ENCODE measurements at regions not wholly inside any gene's neighbourhood (a gene's known extent, or its start where the extent isn't known, plus 50 kb on each side); places are given as distances from the start of the nearest gene placed in this dataset.

DNA sequence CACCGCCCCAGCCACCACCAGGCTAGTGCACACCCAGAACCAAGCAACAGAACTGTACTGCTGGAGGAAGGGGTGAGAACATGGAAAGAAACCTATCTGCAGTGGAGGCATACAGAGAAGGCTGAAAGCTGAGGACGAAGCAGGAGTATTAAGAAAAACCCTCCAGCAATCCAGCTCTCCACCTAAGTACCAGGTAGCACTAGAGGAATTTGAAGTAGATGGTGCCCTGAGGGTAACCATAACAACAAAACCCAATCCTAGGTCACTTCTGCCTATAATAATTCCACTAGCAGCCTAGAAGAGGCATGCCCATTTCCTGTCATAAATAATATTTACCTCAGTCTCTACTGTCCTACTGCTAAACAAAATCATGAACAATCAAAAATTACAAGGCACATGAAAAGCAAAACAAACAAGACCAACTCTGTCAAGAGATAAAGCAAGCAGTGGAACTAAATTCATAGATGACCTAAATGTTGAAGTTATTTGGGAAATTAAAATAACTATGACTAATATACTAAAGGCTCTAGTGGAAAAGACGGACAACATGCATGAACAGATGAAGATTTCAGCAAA, 51.1 kb downstream of the HYCC1 start:
- no peak for DNase-seq

DNA sequence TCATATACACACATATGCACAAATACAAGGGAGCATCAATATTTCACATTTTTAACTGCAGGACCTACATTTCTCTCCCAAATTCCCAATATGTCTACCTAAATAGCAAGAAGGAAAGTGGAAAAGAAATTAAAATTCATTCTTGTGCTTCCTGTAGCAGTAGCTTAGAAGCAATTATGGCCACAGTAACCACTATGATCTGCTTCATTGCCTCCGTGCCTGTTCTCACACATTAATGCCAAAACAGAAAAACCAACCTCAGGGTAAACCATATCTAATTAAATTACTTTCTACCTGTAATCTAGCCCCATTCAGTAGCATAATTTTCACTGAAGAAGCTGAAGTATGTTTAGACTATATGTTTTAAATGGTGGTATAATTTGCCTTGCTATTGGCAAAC, 55.2 kb downstream of the HYCC1 start:
- no peak for DNase-seq

DNA sequence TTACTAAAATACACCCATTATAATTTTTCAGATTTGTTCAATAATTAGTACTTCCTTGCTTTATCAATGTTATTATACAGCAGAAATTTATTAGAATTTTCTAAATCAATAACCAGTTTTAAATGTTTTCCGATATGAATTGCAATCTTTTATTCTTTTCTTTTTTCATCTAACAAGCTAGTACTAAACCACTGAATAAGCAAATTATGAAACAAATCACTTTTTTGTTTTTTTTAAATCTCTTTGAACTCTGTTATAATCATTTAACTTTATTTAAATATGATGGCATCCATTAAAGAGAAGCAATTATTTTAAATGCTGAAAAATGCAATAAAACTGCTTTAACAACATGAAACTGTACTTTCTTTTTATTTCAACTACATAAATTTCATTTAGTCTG, 59.7 kb downstream of the HYCC1 start:
- no peak for DNase-seq

DNA sequence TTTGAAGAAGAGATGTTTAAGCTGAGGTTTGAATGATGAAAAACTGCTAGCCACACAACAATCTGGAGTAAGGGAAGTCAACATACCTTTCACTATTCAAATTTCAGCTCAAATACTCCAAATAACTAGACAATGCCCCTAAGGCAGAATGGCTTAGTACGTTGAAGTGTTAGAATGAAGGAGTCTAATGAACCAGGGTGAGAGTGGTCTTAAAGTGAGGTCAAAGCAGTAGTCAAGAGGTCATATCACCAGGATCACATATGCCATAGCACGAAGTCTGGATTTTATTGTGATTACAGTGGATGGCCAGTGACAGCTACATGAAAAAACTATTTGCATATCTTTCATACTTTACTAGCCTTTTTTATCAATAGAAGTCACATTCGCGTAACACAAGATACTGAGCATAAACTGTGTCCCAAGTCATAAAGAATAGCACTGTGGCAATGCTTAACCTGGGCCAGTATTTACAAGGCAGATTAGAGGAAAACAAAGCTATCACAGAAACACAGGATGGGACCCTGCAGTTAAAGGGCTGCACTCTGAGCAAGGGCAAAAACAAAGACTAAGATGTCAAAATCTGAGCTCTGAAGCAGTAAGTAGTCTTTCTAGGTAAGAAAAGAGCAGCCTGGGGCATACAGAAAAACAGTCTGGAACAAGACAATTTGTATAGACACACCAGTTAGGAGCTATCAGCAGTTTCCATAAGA, 61.5 kb downstream of the HYCC1 start:
- DNase-seq: no peak

DNA sequence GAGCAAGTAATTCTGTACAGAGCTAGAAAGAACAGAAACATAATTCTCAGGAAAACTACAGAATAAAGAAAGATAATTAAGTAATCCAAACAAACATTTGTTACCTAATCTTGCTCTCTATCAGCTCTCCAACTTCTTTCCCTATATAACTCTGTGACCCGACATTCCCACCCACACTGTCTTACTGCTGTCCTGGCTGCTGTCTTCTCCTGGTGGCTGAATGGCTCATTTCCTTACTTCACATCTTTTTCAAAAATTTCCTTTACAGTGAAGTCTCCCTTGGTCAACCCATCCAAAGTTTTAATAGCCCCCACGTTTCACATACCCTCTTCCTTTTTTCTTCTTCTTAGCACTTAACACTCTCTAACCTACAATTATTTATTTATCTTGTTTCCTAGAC, 64.0 kb downstream of the HYCC1 start:
- DNase-seq: no peak

DNA sequence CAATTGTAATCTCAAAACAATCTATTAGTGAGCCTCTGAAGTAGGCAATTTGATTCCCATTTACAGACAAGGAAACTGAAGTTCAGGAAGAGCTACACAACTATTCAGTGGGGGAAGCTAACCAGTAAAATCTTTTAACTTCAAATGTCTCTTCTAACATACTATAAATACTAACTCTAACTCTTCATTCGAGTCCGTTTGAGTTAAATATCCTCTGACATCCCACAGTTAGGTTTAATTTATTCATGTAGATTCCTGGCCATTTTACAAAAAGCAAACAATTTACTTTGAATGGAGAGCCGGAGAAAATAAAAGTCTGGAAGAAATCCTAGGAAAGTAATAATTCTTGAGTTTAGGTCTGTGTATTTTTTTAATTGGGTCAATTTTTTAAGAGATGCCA, 64.7 kb downstream of the HYCC1 start:
- no peak for DNase-seq

DNA sequence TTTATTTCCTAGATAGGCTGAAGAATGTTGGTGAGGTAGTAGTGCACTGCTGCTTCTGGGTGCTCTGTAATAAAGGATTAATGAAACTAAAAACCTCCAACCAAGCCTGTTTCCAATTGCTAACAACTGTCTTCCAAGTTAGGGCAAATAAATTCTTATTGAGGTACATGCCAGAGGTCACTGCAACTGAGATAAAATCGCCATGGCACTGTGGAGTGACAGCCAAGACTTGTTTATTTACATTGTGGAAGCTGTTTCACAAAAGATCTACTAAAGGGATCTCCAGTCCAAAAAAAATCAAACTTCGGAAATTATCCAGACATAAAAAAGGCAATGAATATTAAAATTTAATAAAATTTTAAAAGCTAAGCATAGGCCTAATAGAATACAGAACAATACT, 65.2 kb downstream of the HYCC1 start:
- no peak for DNase-seq

DNA sequence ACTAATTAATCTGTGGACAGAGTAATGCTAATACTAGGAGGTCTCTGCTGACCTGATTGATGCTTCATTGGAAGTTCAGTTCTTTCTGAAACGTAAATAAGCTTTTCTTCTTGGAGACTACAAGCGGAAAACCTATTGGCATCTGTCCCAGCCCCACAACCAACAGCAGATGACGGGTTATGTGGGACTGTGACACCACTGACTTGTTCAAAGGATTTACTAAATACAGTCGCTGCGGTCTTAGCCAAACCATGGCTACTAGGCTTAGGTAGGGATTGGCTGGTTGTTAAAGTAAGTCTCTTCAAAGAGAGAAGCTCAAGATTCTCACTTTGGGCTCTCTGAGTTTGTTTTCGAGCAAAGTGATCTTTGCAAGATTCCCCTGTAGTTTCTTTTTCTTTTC, 68.3 kb downstream of the HYCC1 start:
- no peak for DNase-seq

DNA sequence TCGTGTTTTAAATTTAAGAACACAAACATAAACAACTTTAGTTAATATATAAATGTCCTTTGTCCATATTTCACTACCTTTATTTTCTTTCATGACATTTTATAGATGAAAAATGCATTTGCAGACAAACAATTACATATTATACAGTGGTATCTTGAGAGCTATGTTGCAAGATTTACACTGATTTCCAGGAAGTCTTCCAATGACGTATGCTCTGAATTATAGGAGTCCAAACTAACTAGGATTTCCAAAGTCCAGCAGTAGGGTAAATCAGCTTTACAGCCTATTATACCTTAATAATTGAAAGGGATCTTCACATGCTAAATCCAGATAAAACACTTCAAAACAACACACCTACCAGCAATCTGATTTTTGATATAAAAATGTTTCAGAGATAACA, 69.4 kb downstream of the HYCC1 start:
- no peak for DNase-seq

DNA sequence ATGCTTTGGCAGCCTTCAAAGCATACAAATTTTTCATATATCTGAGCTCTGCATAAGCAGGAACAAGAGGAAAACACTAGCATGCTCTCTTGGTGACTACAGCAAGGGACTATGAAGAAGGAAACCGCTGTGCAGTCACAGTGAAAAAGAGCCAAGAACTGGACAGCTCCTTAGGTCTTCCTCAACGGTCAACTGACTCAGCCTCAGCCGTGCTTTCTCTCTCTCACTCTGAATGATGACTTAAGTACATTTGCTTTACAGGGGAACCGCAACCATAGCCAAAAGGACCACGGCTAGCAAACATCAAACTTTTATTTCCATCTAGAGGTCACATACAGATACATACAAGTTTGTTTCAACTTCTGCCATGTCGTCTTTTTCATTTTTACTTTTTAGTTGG, 69.9 kb downstream of the HYCC1 start:
- DNase-seq: no peak

DNA sequence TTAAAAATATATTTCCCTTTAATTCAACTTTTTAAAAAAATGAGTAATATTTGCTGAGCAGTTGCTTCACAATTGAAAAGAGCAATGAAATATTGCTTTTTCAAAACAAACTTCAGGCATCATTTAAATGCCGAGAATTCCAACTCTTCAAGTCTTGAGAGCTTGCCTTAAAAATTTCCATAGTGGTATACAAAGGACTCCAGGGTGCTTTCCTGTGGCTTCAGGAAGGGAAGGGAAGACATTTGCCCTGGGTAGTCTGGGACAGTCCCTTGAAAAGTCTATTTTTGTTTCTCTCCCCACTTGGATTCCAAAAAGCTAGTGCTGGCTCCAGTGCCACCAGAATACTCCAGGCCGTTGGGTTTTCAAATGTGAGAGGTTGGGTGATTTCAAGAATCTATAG, 71.7 kb downstream of the HYCC1 start:
- no peak for DNase-seq

DNA sequence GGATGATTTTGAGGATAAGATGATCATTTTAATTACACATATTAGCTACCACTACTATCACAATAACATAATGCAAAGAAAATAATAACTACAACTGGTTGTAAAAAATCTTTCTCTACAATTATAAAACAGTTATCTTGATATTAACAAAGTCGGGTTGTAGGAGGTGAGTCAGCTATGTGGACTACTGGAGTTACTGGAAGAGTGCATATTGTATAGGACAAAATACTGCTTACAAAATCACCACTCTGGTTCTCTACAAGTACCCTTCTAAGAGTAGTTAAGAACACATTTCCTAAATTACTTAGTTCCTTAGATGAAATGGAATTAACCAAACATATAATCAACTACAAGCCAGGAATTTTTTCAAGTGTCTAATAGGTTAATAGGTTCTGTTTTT, 74.1 kb downstream of the HYCC1 start:
- DNase-seq: no peak

DNA sequence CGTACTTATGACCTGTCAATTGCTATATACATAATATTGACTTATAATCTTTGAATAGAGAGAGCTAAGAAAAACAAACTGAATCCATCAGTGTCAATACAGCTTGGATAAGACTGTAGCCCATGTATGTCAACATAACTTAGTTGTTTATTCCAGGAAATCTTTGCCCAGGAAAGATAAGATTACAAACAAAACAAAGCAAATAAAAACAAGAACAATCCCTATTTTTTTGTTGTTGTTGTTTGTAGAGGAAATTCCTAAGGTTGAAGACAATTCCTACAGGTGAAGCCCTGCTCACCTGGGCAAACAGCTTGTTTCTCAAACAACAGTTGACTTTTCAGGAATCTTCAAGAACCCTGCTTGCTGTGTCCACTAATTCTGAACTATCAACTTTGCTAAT, 76.0 kb downstream of the HYCC1 start:
- no peak for DNase-seq

DNA sequence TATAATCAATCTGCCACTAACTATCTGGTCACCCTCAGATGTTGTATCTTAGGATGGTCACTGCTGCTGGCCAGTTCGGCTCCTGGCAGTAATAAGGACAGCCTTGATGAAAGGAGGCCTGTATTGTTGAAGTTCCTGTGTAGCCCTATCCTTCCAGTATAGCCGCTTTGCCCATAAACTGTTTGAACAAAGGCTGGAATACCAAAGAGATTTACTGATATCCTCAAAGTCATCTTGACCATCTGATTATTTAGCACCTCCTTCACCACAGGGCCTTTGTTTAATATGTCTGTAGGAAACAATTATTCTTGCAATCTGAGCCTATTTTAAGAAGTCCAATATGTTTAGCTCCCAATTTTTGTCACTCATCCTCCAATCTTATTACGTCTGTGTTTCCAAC, 77.7 kb downstream of the HYCC1 start:
- no peak for DNase-seq

DNA sequence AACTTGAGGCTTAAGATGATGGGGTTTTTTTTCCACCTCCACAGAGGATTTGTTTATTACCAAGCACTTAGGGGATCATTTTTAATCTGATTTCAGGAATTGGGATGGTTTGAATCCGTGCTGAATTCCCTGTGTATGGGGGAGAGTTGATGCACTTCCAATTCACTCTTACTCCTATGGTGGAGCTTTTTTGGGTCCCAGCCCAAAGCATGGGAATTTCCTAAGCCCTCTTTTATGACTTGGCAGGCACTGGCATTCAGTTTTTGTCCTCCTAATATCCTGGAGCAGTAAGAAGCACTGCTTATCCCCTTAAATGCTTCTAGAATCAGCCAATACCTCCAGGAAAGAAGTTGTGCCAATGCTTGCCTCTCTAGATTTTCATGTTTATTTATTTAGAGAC, 78.7 kb downstream of the HYCC1 start:
- no peak for DNase-seq

DNA sequence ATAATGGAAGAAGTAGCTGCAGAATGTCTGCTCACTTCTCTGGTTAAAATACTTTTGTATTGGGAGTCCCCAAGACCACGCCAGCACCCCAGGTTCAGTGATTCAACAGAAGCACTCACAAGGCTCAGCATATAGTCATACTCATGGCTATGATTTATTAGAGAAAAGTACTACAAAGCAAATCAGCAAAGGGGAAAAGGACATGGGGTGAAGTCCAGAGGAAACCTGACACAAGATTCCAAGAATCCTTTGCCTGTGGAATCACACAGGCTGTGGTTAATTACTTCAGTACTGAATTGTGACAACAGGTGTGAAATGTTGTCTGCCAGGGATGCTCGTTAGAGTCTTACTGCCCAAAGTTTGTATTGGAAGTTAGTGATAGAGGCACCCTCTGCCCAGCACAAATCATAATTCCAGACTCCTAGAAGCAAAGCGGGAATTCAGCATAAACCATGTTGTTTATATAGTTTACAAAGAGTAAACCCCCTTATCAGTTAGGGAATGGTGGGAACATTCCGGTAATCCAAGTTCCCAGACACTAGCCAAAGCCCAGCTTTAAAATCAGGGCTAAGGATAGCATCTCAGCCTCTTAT, 79.4 kb downstream of the HYCC1 start:
- no peak for DNase-seq

DNA sequence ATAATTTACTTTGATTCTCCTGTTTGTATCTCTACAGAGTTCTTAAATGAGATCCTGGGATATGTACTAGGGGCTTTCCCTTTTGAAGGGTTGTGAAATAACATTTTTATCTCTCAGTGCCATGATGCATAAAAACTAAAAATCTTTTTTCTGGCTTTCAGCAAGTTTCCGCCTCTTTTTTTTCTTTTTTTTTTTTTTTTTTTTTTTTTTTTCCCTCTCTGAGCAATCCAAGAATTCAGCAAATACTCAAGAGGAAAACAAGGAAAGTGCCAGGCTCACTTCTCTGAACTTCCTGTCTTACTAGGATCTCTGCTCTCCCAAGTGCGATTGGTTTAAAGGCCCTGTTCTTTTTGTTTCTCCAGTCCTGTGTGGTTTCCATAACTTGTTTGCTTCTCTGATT, 79.9 kb downstream of the HYCC1 start:
- no peak for DNase-seq

DNA sequence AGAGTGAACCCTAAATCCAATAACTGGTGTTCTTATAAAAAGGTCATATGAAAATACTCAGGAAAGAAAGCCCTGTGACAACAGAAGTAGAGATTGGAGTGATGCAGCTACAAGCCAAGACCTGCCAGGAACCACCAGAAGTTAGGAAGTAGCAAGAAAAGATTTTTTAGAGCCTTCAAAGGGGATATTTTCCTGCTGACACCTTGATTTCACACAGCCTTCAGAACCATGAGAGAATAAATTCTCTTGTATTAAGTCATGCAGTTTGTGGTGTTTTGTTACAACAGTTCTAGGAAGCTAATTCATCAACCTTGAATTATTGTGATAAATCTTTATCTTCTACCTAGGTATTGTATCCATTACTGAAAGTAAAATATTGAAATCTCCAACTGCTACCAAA, 81.0 kb downstream of the HYCC1 start:
- no peak for DNase-seq

DNA sequence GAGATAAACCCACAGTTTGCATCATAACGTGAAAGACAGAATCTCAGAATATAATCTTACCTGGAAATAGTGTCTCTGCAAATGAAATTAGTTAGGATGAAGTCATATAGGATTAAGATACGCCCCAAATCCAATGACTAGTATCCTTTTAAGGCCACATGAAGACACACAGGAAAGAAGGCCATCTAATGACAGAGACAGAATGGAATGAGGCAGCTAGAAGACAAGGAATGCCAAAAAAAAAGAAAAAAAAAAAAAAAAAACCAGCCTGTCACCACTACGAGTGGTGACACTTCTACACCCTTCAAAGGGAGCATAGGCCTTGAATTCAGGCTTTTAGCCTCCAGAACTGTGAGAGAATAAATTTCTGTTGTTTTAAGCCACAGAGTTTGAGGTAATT, 82.9 kb downstream of the HYCC1 start:
- DNase-seq: no peak

DNA sequence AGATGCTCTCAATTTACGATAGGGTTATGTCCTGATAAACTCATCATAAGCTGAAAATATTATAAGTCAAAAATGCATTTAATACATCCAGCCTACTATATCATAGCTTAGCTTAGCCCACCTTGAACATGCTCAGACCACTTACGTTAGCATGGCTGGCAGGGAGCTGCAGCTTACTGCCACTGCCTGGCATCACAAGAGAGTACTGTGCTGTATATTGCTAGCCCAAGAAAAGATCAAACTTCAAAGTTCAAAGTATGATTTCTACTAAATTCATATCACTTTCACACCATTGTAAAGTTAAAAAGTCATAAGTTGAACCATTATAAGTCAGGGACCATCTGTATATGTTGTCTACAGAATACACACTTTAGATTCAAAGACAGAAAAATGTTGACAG, 91.6 kb downstream of the HYCC1 start:
- no peak for DNase-seq

DNA sequence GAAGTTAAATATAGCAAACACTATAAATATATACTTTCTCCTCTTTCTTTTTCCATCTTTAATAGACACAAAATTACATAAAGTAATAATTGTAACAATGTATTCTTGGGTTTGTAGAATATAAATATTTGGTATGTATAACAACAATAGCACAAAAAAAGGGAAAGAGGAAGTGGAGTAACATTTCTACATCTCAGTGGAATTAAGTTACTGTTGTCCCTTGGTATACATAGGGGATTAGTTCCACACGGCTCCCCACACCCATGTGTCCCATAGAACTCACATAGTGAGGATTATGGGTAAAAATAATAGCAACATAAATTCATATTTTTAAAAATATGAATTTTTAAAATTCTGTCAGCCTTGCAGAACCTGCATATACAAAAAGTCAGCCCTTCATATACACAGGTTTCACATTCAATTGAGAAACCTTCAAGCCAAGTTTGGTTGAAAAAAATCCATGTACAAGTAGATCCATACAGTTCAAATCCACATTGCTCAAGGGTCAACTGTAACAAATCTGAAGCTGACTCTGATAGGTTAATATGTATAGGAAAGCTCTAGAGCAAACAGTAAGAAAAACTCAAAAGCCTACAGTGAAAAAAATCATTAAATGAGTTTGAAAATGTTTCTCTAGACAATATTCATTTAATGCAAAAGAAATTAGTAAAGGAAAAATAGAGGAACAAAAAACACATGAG, 92.4 kb downstream of the HYCC1 start:
- DNase-seq: no peak

DNA sequence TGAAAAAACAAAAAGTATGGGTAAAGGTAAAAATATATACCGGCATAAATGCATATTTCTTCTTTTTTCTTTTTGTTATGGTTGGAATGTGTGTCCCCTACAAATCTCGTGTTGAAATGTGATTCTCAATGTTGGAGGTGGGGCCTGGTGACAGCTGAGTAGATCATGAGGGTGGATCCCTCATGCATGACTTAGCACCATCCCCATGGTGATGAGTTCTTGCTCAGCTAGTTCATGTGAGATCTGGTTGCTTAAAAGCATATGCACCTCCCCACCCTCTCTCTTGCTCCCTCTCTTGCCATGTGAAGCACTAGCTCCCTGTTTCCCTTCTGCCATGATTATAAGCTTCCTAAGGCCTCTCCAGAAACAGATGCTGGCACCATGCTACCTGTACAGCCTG, 93.3 kb downstream of the HYCC1 start:
- DNase-seq: no peak

DNA sequence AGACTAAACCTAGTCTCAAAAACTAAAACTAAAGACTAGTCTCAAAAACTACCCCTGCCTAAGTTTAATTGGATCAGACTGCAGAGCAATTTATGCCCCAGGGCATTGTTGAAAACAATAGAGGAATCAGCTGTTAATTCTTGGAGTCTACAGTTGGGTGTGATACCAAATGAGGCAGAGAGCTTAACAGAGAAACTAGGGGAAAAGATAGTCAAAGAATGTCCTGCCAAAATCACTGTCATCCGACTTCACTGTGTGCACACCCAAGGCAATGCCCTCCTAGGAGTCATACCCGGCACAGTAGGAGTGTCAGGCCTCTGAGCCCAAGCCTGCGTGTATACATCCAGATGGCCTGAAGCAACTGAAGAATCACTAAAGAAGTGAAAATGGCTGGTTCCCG, 90.5 kb upstream of the TOMM7 start:
- no peak for DNase-seq
